ENCODE measurements at regions not wholly inside any gene's neighbourhood (a gene's known extent, or its start where the extent isn't known, plus 50 kb on each side); places are given as distances from the start of the nearest gene placed in this dataset.

GRCh38 chr13:40178130-40178529 is 488.3 kb downstream of the FOXO1 start:
- H3K27ac ChIP-seq, result no peak overlapping the region
- ATAC-seq (peak in 2 of 4 donors; percentile 19 to 42), DNase-seq (no peak)
- peaks cover 0 to 13% (median 0%) of the 10 kb centered on the region in 4 donors for H3K4me1 ChIP-seq
- no peaks in the 10 kb centered on the region for H3K27me3 ChIP-seq
- H3K36me3 ChIP-seq, result no peaks in the 10 kb centered on the region
- 80% methylated on average over 1 of the region's 5 CpGs for WGBS (ENCODE audit: insufficient coverage, low coverage, low lambda C conversion rate, missing lambda C conversion rate)
- no peaks in the 10 kb centered on the region for H3K9me3 ChIP-seq
- H3K4me3 ChIP-seq, result no peak overlapping the region
- intact Hi-C loops (cut with DNase I), result no loop called here
- TF ChIP-seq POLR2A (IDR thresholded peaks at IDR 0.05) (no peak), CTCF (IDR thresholded peaks at IDR 0.05) (no peak)

GRCh38 chr13:40179445-40180281 is 486.8 kb downstream of the FOXO1 start:
- intact Hi-C loops (cut with DNase I), result no loop called here
- no peak overlapping the region for H3K27ac ChIP-seq
- DNase-seq (no peak), ATAC-seq (peak in 1 of 4 donors; percentile 29)
- TF ChIP-seq CTCF (IDR thresholded peaks at IDR 0.05) (no peak), POLR2A (IDR thresholded peaks at IDR 0.05) (no peak)
- no peaks in the 10 kb centered on the region for H3K36me3 ChIP-seq
- peaks cover 0 to 13% (median 0%) of the 10 kb centered on the region in 4 donors for H3K4me1 ChIP-seq
- no peak overlapping the region for H3K4me3 ChIP-seq
- 81% methylated on average over 3 of the region's 3 CpGs for WGBS (ENCODE audit: insufficient coverage, low coverage, low lambda C conversion rate, missing lambda C conversion rate)
- no peaks in the 10 kb centered on the region for H3K9me3 ChIP-seq
- H3K27me3 ChIP-seq, result no peaks in the 10 kb centered on the region

- H3K4me3 ChIP-seq, result no peak overlapping the region
- intact Hi-C loops (cut with DNase I), result no loop called here
- H3K4me1 ChIP-seq, result peaks cover 0 to 13% (median 0%) of the 10 kb centered on the region in 4 donors
- H3K9me3 ChIP-seq, result no peaks in the 10 kb centered on the region
- no peaks in the 10 kb centered on the region for H3K27me3 ChIP-seq
- no peaks in the 10 kb centered on the region for H3K36me3 ChIP-seq
- TF ChIP-seq CTCF (IDR thresholded peaks at IDR 0.05) (no peak), POLR2A (IDR thresholded peaks at IDR 0.05) (no peak)
- DNase-seq (no peak), ATAC-seq (no peak)
- H3K27ac ChIP-seq, result no peak overlapping the region
- WGBS (ENCODE audit: insufficient coverage, low coverage, low lambda C conversion rate, missing lambda C conversion rate), result 89% methylated on average over 1 of the region's 1 CpG
These were observed 485.7 kb downstream of the FOXO1 start for GRCh38 chr13:40180776-40181175.

- ATAC-seq, result peak; percentile 60 to 95 (median 80)
- 67% methylated on average over 4 of the region's 4 CpGs for WGBS (ENCODE audit: insufficient coverage, low coverage, low lambda C conversion rate, missing lambda C conversion rate)
- no peak for DNase-seq
These were observed 485.1 kb downstream of the FOXO1 start for GRCh38 chr13:40181203-40181845.

More at GRCh38 chr13:40181203-40181845, 485.1 kb downstream of the FOXO1 start:
- Histone ChIP-seq H3K36me3 (no peaks in the 10 kb centered on the region), H3K27ac (no peak overlapping the region), H3K4me3 (no peak overlapping the region), H3K9me3 (no peaks in the 10 kb centered on the region), H3K4me1 (peaks cover 0 to 13% (median 0%) of the 10 kb centered on the region in 4 donors), H3K27me3 (no peaks in the 10 kb centered on the region)
- no peak for TF ChIP-seq POLR2A (IDR thresholded peaks at IDR 0.05)
- no peak for TF ChIP-seq CTCF (IDR thresholded peaks at IDR 0.05)
- intact Hi-C loops (cut with DNase I), result no loop called here

Data from right lobe of liver (tissue), 6 donors.